ENCODE measurements at regions not wholly inside any gene's neighbourhood (a gene's known extent, or its start where the extent isn't known, plus 50 kb on each side); places are given as distances from the start of the nearest gene placed in this dataset.
"Not testable (repeated sequence)": the region's sequence is repeated elsewhere in the genome, so short reads cannot be mapped to it uniquely, and the experiment has no call there.

DNA sequence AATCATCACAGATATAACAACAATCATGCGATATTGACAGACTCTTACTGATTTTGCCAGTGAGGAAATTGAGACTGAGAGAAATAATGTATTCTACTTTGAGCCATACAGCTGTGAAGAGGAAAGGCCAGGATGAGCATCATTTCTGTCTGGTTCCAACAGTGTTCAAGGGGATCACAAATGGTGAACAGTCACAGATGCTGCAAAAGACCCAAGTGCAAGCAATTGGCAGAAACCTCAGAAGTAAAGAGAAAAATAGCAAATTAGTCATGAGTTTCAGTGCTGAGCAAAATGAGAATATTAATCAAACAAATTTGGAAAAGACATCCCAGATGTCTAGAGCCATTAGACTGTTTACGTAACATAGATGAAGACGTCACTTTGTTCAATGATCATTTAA, 114.1 kb downstream of the RAB38 start:
- no peak for DNase-seq (ENCODE audit: low read depth)

DNA sequence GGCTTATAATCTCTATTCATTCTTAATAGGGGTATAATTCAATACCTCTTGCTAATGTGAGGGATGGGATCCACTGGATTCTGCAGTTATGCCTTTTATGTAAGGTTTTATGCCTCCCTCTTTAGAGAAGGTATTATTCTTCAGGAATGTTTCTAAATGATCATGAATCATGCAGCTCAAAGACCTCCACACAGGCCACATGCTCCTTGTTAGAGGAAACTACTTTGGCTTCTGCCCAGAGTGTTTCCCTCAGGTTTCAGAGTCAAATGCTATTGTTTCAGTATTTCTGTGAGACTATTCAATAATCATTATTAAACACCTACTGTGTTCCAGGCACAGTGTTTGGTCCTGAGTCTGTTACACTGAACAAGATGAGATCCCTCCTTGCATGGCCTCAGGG, 115.9 kb downstream of the RAB38 start:
- no peak for DNase-seq (ENCODE audit: low read depth)

DNA sequence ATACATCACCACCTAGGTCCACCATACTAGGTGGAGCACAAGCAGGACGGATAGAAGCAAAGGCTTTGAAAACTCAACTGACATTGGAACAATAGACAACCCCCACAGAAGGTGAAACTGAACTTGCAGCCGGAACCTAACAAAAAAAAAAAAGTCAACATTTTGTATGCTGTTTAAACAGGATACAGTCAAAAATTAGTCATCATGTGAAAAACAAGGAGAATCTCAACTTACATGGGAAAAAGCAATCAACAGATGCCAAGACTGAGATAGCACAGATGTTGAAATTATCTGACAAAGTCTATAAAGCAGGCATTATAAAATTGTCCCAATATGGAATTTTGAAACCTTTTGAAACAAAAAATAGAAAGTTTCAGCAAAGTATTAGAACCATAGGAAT, 123.8 kb downstream of the RAB38 start:
- DNase-seq (ENCODE audit: low read depth) = peak; percentile 13

DNA sequence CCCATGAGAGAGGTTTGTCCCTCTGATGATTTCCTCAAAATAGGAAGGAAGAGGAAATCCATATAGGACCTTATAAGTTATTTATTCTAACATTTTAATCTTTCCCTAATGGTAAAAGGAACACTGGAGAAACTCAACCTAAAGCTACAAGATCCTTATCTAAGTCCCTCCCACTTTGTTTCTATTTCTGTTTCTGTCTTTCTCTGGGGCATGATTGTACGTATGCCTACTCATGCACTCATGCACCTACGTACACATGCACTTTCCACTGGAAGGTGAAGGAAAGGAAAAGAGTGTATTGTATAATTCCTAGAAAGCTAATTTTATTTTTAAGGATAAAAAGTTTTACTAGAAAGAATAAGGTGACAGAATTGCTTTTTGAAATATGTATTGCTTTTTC, 125.0 kb downstream of the RAB38 start:
- DNase-seq (ENCODE audit: low read depth) = no peak

DNA sequence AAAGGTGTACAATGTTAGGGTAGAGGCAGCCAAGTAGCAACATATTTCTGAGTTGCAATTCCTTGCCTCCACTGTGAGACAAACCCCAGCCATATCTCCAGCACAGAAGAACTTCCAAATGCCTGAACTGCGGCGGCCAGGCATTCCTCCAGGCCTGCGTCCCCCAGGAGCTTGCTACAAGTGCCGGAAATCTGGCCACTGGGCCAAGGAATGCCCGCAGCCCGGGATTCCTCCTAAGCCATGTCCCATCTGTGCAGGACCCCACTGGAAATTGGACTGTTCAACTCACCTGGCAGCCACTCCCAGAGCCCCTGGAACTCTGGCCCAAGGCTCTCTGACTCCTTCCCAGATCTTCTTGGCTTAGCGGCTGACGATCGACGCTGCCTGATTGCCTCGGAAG, 130.0 kb downstream of the RAB38 start:
- DNase-seq (ENCODE audit: low read depth) = not testable (repeated sequence)

DNA sequence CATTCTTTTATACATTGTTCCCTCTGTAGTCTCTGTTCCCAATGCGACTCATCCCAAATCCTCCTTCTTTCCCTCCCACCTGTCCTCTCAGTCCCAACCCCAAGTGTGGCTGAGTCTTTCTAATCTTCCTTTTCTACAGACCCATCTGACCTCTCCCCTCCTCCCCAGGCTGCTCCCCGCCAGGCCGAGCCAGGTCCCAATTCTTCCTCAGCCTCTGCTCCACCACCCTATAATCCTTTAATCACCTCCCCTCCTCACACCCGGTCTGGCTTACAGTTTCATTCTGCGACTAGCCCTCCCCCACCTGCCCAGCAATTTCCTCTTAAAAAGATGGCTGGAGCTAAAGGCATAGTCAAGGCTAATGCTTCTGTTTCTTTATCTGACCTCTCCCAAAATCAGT, 130.6 kb downstream of the RAB38 start:
- not testable (repeated sequence) for DNase-seq (ENCODE audit: low read depth)

DNA sequence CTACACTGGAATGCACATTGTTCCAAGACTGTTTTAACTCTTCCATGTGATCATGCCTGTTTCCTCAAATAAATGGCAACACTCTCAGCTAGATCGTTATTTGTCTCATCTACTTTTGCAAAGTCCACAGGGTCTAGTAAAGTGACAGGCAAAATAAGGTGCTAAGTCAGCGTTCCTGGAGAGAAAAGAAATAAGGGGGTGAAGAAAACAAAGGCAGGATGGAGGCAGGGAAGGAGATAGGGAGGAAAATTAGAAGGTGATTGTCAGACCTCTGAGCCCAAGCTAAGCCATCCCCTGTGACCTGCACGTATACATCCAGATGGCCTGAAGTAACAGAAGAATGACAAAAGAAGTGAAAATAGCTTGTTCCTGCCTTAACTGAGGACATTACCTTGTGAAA, 132.1 kb downstream of the RAB38 start:
- DNase-seq (ENCODE audit: low read depth) = no peak

DNA sequence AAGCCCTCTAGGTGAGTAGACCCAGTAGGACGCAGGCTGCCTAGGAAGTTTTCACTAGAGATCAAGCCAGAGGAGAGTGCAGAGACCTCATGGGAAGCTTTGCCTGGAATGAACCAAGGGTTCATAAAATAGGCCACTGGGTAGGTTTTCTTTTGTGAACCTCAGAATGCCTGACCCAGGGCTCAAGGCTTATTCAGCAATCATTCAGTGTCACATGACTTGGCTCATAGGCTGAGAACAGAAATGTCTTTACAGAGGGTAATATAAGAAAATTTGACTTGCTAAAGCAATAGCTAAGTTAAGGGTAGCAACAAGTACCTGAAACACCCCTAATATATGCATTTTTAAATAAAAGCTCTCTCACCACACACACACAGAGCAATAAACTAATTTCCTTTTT, 132.6 kb downstream of the RAB38 start:
- no peak for DNase-seq (ENCODE audit: low read depth)

DNA sequence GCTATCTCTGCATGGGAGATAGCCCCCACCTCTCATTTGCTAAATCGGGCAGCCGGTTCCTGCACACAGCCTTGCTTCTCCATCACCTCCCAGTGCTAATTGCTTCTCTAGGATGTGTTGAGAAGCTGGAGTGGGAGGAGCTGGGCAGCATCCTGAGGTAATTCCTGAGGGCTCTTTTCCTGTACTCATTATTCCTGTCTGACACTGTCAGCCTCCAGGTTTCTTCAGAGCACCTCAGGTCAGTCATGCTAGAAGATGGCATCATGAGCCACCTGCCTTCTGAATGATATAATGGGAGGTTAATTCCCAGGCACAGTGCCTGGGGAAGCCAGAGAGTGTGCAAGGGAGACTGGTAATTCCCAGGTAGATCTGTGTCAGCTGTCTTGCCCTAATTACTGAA, 133.0 kb downstream of the RAB38 start:
- DNase-seq (ENCODE audit: low read depth) = no peak

DNA sequence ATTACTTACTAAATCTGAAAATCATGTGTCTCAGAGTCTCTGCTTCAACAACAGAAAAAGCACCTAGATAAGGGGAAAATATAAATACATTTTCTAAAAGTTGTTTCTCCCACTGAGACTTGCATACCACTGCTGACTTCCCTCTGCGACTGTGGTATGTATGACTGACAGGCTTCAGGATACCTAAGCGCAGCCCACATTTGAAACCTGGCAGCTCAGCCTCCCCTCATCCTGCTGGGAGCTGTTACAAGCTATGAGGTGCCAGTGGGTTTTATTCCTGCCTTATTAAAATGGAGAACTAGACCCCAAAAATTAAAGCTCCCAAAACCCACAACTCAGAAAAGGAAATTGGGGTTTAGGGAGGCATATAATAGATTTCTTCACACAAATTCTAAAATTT, 133.6 kb downstream of the RAB38 start:
- no peak for DNase-seq (ENCODE audit: low read depth)

DNA sequence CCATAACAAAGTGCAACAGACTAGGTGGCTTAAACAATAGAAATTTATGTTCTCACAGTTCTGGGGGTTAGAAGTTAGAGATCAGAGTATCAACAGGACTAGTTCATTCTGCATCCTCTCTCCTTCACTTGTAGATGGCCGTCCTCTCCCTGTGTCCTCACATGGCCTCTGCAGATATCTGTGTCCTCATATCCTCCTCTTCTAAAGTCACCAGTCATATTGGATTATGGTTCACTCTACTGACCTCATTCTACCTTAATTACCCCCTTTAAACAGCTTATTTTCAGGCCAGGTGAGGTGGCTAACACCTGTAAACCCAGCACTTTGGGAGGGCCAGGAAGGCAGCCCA, 135.1 kb downstream of the RAB38 start:
- DNase-seq (ENCODE audit: low read depth) = no peak

DNA sequence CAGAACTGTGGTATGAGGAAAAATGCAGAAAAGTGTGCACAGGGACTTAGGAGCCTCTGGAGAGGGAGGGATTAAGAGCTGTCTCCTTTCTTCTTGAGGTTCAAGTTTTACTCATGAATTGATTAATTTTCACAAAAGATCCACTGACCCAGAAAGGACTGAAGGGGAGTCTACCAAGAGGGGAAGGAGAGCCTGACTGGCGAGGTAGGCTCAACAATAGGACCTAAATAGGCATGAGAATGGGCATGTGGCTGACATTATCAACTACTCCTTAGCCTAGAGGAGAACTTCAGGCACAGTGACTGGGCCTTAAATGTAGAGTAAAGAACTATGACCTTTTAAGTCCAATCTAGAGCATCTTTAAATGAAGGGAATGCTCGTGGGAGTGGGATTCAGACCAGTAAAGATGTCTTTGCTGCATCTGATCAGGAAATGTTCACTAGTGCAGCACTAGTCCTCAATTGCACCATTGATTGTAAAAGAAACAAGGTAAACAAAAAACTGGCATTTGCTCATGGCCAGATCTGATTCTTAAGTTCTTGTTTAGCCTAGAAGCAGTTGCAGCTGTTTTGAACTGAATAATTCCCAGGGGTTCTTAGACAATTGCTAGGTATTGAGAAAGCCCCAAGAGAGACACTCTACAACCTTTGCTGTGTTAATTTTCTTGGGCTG, 135.6 kb downstream of the RAB38 start:
- no peak for DNase-seq (ENCODE audit: low read depth)

DNA sequence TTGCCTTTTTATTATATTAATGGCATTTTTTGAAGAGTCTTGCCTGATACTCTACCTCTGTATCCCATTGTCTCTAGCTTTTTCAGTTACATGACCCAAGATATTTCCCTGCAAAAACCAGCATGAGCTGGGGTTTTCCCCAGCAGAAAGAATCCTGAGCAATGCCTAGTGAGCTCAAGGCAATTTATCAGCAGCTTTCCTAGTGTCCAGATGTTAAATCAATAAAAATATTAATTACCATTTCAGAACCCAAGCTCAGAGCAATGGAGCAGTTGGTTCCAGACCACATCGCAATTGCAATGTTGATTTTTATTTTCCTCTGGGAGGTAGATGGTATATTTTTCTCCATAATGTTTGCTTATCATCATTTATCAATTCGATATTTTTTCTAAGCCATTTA, 137.2 kb downstream of the RAB38 start:
- DNase-seq (ENCODE audit: low read depth) = no peak

DNA sequence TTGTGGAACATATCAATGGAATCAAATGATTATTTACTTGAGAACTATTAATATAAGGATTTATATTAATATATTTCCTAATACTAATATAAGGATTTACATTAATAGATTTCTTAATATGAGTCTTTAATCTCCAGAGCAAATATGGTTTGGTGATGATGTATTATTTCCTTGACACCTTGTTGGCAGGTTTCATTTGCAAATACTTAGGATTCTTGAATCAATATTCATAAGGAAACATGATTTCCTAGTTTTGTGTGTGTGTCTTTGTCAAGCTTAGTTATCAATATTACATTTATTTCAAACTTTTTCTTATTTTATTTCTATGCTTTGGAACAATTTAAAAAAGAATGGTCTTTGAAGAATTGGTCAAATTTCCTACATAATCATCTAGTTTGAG, 138.5 kb downstream of the RAB38 start:
- DNase-seq (ENCODE audit: low read depth) = no peak

DNA sequence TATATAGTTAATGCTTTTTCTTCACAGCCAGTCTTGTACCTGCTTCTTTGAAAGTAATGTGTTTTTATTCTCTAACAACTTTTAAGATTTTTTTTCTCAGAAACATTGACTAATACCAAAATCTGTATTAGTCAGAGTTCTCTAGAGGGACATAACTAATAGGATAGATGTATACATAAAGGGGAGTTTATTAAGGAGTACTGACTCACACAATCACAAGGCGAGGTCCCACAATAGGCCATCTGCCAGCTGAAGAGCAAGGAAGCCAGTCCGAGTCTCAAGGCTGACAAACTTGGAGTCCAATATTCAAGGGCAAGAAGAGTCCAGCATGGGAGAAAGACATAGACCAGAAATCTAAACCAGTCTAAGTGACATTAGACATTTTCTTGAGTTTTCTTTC, 140.0 kb downstream of the RAB38 start:
- peak; percentile 2 for DNase-seq (ENCODE audit: low read depth)

DNA sequence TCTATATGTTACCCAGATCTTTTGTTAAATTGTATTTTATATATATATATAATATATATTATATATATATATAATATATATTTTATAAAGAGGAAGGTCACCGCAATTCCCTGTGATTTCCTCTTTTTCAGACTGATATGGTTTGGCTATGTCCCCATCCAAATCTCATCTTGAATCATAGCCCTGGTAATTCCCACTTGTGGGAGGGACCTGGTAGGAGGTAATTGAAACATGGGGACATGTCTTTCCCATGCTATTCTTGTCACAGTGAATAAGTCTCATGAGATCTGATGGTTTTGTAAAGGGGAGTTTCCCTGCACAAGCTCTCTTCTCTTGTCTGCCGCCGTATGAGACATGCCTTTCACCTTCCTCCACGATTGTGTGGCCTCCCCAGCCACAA, 157.6 kb downstream of the RAB38 start:
- DNase-seq (ENCODE audit: low read depth) = no peak

DNA sequence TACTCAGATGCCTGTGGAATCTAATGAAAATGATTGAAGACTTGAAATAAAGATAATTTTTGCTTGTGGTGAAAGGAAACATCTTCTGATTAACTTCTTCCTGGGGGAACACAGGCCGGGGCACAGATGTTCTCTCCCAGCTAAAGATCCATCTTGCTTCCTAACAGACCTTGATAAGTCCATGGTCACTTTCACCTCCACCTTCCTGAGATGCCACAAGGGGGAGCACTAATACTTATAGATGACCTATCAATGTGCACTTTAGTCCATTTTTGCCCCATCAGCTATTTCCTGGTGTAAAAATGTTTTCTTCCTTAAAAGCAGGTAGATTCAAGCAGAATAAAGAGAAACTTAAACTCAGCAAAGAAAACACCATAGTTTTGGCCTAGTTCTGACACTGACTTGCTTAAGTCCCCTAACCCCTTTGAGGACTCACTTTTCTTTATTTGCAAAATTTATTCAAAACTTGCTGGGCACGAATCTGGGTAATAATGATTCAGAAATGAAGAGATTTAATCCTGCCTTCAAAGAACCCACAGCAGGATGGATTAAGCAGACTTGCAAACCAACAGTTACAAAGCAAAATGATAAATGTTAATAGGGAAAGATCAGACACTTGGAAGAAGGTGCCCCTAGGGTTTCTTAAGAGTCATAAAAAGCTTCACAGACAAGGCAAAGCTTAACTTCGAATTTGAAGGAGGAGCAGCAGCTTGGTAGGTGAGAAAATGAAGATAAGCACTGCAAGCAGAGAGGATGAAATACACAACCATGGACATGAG, 158.7 kb downstream of the RAB38 start:
- peak; percentile 82 for DNase-seq (ENCODE audit: low read depth)

DNA sequence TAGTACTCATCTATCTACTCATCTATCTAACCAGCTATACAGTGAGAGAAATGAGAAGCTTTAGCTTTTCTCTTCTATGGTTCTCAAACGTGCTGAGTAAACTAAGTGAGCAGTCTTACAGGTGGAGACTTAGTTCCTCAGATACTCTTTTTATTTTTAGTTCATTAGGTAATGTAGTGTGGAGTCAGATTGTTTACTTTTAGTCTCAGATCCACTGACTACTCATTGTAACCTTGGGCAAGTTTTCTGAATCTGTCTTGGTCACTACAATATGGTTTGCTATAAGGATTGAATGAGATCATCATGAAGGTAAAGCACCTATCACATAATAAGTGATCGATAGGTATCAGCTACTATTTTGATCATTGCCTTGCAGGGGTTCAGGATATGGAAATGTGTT, 160.1 kb downstream of the RAB38 start:
- no peak for DNase-seq (ENCODE audit: low read depth)

DNA sequence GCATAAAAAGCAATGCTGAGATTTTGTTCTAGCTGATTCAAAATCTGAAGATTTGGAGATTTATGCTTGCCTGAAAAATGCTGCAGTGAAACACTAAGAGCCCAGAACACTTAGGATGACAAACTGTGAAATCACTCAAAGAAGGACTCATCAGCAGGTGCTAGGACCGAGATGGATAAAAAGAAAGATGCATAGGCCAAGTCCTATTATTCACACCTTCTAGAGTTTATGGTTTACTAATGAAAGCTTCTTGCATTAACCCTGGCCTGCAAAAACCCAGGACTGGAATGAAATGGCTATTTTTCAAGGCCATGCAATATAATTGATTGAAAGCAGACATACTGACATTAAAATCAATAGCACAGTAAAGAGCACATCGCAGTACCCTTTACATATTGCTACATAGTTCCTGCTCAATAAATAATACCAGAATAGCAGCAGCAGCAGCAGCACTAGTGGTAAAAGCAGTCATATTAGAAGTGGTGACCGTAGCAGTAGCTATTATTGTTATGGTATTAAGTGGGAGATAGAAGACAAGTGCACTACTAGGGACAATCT, 161.7 kb downstream of the RAB38 start:
- no peak for DNase-seq (ENCODE audit: low read depth)

DNA sequence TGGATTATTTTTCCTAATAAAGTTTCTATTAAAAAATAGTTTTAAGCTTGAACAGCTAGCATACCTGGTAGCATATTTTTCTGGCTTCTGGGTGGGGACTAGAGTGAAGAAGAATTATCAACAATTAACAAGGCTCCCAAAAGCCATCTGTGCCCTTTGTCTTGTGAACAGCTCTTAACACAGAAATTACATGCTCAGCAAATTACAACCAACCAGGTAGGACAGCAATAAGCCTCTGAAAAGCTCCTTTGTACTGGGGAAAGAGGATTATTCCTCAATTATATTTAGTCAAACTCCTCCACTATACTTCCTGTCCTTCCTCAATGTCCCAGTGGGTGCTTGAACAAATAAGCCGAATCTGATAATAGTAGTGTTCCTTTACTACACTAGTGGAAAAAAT, 162.8 kb downstream of the RAB38 start:
- DNase-seq (ENCODE audit: low read depth) = no peak

DNA sequence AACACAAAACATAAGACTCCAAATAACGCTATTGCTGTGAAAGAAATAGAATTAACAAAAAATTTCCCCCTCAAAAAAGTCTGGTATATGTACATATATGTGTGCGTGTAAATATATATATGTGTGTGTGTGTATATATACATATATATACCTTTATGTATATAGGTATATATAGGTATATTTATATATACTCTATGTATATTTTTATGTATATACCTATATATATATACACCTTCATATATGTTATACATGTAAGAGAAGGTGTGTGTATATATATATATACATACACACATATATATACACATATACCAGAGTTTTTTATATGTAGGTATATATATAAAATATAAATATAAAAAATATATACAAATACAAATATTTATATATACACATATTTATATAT, 199.2 kb downstream of the RAB38 start:
- DNase-seq (ENCODE audit: low read depth) = no peak

DNA sequence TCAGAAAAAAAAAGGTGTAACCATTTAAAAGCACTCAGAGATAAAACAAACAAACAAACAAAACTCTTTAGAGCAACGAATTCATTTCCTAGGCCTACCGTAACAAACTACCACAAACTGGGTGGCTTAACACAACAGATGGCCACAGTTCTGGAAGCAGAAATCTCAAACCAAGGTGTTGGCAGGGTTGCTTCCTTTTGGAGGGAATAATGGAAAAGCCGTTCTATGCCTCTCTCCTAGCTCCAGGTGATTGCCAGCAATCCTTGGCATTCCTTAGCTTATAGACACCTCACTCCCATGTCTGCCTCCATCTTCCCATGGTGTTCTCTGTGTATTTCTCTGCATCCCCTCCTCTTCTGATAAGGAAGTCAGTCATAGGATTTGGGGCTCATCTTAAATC, 200.4 kb downstream of the RAB38 start:
- no peak for DNase-seq (ENCODE audit: low read depth)

DNA sequence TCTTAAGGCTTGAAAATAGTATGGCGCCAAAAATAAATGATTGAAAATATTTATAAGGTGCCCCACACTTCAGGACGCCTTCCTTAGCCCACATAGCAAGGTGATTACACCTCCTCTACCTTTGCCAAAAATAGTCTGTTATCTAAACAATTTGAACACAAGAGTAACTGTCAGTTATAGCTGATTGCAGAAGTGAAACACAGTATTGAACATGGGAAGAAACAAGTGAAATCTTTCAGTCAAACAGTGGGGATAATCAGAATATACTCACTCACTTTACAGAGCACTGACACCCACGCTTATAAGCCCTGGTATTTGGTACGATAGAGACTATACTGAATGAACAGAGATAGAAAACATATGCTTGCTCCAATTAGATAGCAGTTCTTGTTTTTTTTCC, 203.1 kb downstream of the RAB38 start:
- no peak for DNase-seq (ENCODE audit: low read depth)

DNA sequence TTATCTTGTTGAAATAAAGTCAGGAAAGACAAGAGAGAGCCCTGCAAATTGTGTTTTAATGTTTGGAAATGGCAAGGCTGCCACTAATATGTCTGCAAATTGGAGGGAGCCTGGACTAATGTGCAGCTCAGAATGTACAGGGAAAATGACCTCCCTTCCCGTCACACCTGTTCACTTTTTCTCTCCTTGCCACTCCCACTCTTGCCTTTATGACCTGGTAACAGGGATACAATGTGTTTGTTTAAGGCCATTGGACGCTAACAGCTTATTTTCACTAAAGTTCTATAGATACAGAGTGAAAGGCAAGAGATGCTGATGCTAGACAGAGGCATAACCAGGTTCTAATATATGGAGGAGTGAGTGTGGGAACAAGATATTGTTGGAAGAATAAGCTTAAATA, 203.9 kb downstream of the RAB38 start:
- DNase-seq (ENCODE audit: low read depth) = no peak
